ENCODE measurements at regions not wholly inside any gene's neighbourhood (a gene's known extent, or its start where the extent isn't known, plus 50 kb on each side); places are given as distances from the start of the nearest gene placed in this dataset.

DNA sequence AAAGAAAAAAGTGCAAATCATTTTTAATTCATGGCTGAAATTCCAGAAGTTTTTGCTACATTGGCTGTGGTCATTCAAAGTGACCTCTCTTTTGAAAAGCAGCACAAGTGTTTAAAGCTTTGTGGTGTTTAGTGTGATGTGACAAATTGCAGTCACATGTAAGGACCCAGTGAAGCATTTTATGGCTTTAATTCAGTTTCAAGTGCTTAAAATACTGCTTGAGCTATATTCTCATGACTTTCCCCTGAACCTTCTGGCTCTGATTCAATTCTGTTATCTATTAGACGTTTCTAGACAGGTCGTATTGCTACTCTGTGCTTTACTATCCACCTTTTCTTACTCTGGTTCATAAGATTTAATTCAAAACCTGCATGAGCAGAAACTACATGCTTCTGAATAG lies 105.8 kb downstream of the FAT4 start:
- intact Hi-C loops (cut with DNase I, micrococcal nuclease): no loop called here
- Histone ChIP-seq H3K4me3 (no peak overlapping the region), H3K4me1 (ENCODE audit: low read depth) (no peaks in the 10 kb centered on the region), H3K9me3 (no peaks in the 10 kb centered on the region), H3K36me3 (ENCODE audit: low read depth) (no peaks in the 10 kb centered on the region)
- no peak for TF ChIP-seq CTCF (IDR thresholded peaks at IDR 0.05)
- DNase-seq (no peak), ATAC-seq (no peak)

- no peaks in the 10 kb centered on the region for H3K9me3 ChIP-seq
- ATAC-seq (no peak), DNase-seq (no peak)
- no peak overlapping the region for H3K4me3 ChIP-seq
- H3K36me3 ChIP-seq (ENCODE audit: low read depth): no peaks in the 10 kb centered on the region
- intact Hi-C loops (cut with DNase I, micrococcal nuclease): no loop called here
- H3K4me1 ChIP-seq (ENCODE audit: low read depth): no peaks in the 10 kb centered on the region
- no peak for TF ChIP-seq CTCF (IDR thresholded peaks at IDR 0.05)
These were observed 106.8 kb downstream of the FAT4 start for GRCh38 chr4:125421547-125421946.

DNA sequence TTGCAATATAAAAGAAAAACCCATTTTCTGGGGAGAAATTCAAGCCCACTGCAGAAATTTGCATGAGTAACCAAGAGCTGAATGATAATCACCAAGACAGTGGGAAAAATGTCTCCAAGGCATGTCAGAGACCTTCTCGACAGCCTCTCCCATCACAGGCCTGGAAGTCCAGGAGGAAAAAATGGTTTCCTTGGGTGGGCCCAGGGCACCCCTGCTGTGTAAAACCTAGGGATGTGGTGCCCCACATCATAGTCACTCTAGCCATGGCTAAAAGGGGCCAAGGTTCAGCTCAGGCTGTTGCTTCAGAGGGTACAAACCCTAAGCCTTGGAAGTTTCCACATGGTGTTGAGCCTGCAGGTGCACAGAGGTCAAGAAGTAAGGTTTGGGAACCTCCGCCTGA lies 108.4 kb downstream of the FAT4 start:
- TF ChIP-seq CTCF (IDR thresholded peaks at IDR 0.05): no peak

DNA sequence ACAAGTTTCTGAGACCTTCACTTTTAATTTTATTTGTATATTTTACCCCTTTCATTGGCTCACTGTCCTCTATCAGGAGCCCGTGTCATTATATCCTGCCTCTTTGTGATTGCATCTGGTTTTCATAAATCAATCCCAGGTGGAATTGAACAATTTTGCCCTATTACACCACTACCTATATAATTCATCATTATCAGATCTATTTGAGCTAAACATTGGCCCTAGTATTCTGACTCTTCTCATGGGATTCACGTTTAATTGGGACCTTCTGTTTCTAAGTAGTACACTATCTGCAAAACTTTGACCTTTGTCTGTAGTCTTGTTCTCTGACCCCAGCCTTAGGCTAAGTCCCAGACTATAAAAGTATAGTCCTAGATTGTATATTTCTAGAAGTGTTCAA lies 114.1 kb downstream of the FAT4 start:
- H3K4me1 ChIP-seq (ENCODE audit: low read depth): no peaks in the 10 kb centered on the region
- ATAC-seq: no peak
- intact Hi-C loops (cut with DNase I, micrococcal nuclease): no loop called here
- H3K4me3 ChIP-seq: no peak overlapping the region
- H3K9me3 ChIP-seq: no peaks in the 10 kb centered on the region
- TF ChIP-seq CTCF (IDR thresholded peaks at IDR 0.05): no peak
- no peak for DNase-seq
- H3K36me3 ChIP-seq (ENCODE audit: low read depth): no peaks in the 10 kb centered on the region

More for the DNA sequence above, 108.4 kb downstream of the FAT4 start:
- DNase-seq (no peak), ATAC-seq (no peak)
- intact Hi-C loops (cut with DNase I, micrococcal nuclease): no loop called here
- H3K4me1 ChIP-seq (ENCODE audit: low read depth): no peaks in the 10 kb centered on the region
- H3K36me3 ChIP-seq (ENCODE audit: low read depth): no peaks in the 10 kb centered on the region
- H3K4me3 ChIP-seq: no peak overlapping the region
- no peaks in the 10 kb centered on the region for H3K9me3 ChIP-seq

- Histone ChIP-seq H3K36me3 (ENCODE audit: low read depth) (no peaks in the 10 kb centered on the region), H3K9me3 (no peaks in the 10 kb centered on the region), H3K4me3 (no peak overlapping the region), H3K4me1 (ENCODE audit: low read depth) (no peaks in the 10 kb centered on the region)
- DNase-seq: no peak
- TF ChIP-seq CTCF (IDR thresholded peaks at IDR 0.05): no peak
- ATAC-seq: no peak
- intact Hi-C loops (cut with DNase I, micrococcal nuclease): no loop called here
These were observed 115.3 kb downstream of the FAT4 start for GRCh38 chr4:125430086-125430485.

DNA sequence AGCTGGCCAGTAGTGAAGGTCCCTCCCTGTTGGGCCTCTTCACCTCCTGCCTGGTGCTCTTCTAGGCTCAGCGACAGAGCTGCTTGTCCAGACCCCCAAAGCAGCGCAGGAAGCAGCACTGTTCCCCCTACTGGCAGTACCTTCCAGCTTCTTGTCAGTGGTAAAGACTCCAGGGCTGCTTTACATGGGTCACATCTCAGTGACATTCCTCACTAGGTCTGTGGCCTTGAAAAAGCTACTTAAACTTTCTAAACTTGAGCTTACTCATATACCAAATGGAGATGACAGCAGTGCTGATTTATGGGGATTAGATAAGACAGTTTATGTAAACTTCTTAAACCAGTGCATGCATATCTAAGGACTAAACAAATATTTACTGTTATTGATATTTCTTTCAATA lies 117.3 kb downstream of the FAT4 start:
- Histone ChIP-seq H3K4me1 (ENCODE audit: low read depth) (no peaks in the 10 kb centered on the region), H3K9me3 (no peaks in the 10 kb centered on the region), H3K4me3 (no peak overlapping the region), H3K36me3 (ENCODE audit: low read depth) (no peaks in the 10 kb centered on the region)
- intact Hi-C loops (cut with DNase I, micrococcal nuclease): no loop called here
- ATAC-seq: no peak
- TF ChIP-seq CTCF (IDR thresholded peaks at IDR 0.05): no peak
- no peak for DNase-seq
